GM18870 (cell line): ENCODE measurements at regions not wholly inside any gene's neighbourhood (a gene's known extent, or its start where the extent isn't known, plus 50 kb on each side); places are given as distances from the start of the nearest gene placed in this dataset.
"Not testable (repeated sequence)": the region's sequence is repeated elsewhere in the genome, so short reads cannot be mapped to it uniquely, and the experiment has no call there.

ENCODE experiments used
- ATAC-seq: cut with Tn5 transposase; IDR thresholded peaks from one replicate; pipeline ENCODE4 v1.9.1; 2021; ENCODE audit warnings: moderate library complexity; ENCODE audit not compliant: unreplicated experiment

DNA sequence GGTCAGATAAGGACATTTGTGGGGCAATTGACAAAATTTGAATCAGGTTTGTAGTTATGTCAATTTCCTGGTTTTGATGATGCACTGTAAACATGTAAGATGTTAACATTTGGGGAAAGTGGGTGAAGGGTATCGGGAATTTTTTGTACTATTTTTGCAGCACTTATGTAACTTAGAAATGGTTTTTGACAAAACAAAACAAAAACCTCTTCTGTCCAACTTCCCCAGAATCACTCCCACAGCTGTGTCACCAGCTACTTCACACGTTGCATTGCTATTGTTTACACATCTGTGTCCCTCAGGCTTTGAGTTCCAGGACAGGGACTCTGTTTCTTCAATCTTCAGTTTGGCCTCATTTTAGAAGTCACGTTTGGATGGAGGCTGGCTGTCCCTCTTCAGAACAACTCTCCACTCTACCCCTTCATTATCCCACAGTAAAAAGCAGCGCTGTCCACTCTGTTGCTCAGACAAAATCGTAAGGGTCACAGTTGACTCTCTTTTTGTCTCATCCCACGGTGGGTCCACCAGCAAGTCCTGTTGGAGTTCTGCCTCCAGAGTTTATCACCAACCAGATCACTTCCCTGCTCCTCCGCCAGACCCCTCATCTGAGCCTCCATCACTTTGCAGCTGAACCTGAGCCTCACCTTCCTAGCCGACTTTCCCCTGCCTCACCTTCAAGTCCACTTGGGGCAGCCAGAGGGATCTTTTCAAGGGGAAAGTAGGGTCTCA is 63.2 kb downstream of the NENF start:
- ATAC-seq = no peak

DNA sequence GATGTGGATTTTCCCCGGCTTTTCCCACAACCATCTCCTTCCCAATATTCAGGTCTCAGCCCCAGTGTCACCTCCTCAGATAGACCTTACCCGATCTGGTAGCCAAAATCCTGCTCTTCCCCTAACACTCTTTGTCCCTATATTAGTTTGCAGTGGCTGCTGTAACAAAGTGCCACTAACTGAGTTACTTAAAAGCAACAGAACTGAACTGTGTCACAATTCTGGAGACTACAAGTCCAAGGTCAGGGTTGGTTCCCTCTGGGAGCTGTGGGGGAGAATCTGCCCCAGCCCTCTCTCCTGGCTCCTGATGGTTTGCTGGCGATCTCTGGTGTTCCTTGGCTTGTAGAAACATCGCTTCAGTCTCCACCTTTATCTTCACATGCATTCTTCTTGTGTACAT is 64.0 kb downstream of the NENF start:
- ATAC-seq = no peak

DNA sequence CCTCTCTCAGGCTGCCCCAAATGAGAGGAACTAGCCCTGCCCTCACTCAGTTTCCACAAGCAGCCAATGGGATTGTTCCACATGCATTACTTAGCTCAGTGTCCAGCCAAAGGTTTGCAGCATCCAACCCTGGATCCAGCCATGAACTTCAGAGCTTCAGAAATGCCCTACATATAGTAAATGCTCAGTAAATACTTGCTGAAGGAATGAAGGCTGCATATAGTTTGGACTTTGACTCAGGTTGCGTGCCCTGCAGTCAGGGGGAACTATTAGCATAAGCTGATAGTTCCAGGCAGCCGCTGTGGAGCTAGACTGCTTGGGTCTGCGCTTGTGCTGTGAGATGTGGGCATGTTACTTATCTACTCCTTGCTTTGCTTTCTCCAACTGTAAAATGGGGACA is 64.8 kb downstream of the NENF start:
- ATAC-seq = no peak

DNA sequence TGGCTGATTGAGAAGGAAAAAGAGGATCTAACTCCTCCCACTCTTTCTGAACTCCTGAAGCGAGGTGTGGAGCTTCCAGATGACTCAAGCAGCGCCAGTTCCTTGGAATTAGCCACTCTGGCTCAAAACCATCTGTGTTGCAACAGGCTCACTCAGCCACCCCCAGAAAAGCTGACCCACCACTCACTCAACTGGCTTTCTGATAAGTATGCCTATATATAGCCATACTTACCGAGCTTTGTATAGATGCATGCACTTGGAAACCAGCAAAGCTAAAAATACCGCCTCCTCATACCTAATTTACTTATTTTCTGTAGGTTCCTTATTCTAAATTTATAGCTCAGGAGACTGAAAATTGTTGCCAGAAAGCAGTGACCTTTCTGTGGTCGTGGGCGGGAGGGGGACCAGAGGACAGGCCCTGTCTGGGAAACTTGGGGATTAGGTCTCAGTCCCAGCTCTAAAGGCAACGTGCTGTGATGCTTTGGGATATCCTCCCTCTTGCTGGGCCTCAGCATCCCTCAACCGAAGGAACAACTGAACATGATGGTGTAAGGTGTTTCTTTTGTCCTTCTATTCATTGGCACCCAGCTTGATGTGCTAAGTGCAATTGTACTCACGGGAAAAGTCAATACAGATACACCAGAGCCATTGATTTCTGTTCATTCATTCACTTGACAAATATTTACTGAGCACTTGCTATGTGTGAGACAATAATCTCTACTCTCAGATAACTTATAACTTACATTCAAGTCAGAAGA is 65.7 kb downstream of the NENF start:
- ATAC-seq = no peak

DNA sequence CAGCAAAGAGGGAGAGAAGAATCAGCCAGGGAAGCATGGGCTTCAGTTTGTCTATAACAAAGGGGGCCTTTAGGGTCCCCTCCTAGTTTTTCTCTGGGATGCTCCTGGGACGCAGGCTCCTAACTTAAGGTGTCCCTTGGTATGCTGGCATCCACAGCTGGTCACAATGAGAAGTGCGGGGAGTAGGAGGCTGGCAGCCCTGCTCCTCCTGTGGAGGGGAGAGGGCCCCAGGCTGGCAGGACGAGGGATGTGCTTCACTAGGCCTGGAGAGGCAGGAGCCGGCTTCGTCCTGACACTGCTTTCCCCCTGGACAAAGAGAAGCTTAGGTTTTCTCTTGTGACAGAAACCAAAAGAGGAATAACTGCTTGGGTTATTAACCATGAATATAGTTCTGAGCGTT is 67.6 kb downstream of the NENF start:
- no peak for ATAC-seq

DNA sequence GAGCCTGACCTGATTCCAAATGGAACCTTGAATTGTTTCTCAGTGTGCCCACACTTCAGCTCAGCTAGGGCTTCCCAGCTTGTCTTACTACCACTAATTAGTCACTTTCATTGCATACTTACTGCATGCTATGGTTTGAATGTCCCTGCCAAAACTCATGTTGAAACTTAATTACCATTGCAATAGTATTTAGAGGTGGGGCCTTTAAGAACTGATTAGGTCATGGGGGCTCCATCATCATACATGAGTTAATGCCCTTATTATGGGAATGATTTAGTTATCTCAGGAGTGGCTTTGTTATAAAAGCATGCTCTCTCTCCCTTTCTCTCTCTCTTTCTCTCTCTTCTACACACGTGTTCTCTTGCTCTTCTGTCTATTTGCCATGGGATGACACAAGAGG is 68.3 kb downstream of the NENF start:
- no peak for ATAC-seq

DNA sequence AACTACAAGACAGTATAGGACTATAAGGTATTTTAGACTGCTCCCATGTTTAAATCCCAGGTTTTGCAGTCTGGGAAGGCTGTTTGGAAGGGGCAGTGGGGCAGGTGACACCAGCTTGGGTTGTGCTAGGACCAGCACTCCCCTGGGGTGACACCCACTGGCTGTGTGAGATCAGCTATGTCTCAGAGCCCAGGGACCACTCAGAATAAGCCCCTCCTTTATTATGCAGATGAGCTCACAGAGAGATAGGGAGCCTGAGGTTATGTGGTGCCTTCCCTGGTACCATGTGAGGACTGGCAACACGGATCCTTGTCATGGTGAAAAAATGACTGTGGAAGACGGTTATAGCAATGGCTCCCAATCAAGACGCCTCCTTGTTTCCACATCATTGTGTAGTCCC is 71.0 kb downstream of the NENF start:
- no peak for ATAC-seq

DNA sequence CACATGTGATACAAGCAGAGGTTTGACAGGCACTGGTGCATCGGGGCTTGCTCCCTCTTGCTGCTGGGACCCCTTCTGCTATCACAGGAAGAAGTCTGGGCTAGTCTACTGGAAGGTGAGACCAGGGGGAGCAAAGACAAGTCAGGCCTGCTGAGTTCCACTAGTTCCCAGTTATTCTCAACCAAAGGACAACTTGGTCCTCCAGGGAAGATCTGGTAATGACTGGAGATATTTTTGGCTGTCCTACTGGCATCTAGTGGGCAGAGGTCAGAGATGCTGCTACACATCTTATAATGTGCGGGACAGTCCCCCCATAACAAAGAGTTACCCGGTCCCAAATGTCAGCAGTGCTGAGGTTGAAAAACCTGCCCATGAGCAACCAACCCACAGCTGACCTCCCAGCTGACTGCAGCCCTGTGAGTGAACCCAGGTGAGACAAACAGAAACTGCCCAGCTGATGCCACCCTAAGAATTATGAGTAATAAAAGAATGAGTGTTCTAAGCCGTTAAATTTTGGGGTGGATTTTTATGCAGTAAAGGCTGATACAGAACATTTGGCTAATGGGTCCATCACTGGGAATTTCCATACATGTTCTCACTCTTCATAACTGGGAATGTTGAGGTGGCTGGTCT is 71.6 kb downstream of the NENF start:
- ATAC-seq = no peak

DNA sequence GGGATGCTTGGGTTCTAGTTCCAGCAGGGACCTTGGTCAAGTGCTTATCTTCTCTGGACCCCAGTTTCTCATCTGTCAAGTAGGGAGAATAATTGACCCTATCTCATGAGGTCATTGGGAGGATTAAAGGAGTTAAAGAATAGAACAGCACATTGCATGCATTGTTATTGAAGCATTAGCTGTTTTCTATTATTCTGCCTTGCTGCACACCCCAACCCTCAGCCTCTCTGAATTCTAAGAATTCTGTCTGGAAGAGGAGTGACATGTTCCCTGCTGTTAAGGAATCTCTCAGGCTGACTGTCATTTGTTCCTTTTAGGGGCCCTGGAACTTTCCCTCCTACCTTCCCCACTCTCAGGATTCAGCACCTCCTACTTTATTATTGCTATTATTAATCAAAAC is 73.9 kb downstream of the NENF start:
- ATAC-seq = no peak

DNA sequence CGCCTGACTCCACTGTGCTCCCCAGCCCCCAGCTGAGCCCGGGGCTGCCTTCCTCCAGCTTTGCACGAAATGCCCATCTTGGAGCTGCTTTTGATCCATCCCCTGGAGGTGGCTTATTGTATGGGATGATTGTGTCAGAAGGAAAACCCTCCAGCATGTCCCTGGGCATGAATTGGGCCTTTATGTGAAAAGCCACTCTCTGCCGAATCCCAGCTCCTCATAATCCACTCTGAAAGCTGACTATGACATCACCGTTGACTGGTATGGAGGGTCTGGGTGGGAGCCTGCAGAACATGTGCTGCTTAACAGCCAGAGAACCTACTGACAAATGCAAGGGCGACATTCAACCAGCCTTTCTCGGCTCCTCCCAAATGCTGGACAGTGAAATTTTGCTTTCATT is 74.6 kb downstream of the NENF start:
- no peak for ATAC-seq

DNA sequence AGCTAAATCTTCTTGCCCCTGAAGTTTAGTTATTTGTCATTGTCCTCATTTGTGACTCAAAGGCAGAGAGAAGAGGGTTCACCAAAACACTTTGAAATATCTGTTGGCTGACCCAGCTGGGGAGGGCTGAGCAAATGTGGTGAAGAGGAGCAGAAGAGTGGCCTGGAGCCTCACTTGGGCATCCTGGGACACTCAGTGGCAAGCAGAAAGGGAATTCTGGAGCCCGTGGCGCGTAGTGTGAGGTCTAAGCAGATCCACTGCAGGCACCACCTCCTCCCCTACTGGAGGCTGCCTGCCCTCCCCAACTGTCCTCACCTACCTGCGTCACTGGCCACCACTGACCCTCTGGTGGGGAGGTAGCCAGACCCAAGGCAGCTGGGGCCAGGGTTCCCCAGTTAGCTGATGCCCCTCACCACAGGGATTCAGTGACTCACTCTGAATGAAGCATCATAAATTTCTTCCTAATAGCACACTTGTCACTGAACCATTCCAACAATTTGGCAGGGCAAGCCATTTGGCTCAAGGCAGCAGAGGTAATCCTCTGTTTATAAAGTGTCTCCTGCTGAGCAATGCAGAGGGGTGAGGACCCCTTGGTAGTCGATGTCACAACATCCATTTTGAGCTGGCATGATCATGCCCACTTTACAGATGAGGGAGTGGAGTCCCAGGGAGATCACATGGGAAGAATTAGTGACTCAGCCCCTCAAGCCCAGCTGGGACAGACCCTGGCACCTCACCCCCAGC is 80.3 kb downstream of the NENF start:
- ATAC-seq = no peak

DNA sequence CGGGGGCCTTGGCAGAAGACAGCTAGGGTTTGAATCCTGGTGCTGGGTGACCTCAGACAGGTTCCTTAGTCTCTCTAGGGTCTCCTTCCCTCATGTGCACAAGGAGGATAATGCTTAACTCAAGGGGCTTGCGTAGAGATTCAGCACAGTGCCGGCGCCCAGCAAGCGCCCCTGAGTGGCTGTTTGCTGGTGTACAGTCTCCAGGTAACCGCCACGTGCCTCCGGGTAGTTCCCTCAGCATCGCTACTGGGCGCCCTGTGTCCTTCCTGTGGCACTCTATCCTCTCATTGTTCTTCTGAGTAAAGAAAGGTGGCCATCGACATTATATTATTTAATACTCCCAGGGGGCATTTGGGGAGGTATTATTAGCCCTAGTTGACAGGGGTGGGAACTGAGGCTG is 80.9 kb downstream of the NENF start:
- ATAC-seq = no peak

DNA sequence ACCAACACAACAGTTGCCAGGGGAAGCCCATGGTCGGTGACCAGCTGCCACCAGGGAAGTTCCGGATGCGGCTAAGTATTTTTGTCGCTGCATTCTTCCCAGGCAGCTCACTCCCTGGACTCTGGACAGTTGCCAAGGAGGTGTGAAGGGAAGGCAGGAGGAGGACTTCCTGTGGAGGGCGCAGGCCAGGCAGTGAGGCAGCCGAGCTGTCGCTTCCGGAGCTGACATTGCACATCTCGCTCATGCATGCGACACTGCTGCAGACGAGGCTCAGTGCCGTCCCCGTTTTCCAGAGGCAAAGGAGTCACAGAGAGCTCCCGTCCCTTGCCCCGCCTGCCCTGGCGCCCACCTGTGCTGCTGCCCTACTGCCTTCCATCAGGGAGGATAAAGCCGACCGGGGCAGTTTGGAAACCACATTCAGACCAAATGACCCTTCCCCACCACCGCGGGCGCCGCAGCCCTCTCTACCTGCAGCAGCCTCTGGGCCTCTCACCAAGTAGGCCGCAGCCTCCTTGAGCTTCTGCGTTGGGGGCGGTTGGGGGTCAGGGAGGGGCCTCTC is 81.4 kb downstream of the NENF start:
- ATAC-seq = no peak

DNA sequence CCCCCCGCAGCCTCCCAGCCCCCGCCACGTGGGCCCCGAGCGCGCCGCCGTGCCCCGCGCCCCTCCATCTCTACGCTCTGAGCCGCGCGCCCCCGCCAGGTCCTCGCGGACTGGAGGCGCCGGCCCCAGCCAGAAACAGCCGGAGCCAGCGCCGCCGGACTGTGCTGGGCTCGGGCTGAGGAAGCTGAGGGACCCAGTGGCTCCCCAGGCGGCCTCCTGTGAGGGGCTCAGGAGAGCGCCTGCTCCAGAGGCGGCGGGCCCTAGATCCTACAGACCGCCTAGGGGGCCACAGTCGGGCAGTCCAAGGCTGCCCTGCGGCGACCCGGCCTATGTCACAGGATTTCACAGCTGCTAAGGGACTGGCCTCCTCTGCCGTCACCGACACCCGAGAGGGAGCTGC is 82.1 kb downstream of the NENF start:
- ATAC-seq = no peak

DNA sequence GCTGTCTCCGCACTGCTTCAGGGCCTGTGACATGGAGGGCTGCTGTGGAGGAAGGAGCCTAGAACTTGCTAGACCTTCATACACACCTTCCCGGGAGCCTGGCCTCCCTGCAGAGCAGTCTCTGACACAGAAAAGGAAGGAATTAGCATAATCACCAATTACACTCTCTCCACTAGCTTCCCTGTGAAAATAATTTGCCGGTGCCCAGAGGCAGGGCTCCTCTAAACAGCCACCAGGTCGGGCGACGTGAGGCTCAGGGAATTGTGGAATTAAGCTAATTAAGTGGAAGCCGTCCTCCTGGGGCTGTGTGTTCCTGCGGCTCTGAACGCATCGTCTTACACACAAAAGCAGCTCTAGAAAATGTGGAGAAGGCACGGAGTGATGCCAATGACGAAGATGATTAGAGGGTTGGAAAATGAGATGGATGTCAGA is 82.6 kb downstream of the NENF start:
- ATAC-seq = no peak

DNA sequence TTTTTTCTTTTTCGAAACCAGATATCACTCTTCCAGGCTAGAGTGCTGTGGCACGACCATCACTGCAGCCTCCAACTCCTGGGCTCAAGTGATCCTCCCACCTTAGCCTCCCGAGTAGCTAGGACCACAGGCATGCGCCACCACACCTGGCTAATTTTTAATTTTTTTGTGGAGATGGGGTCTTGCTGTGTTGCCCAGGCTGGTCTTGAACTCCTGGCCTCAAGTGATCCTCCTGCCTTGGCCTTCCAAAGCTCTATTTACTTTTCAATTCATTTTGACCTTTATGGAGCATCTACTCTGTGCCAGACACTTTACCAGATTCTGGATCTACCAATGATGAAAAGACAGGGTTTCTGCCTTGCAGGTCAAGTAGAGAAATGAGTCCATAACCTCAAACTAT is 83.3 kb downstream of the NENF start:
- ATAC-seq = not testable (repeated sequence)

DNA sequence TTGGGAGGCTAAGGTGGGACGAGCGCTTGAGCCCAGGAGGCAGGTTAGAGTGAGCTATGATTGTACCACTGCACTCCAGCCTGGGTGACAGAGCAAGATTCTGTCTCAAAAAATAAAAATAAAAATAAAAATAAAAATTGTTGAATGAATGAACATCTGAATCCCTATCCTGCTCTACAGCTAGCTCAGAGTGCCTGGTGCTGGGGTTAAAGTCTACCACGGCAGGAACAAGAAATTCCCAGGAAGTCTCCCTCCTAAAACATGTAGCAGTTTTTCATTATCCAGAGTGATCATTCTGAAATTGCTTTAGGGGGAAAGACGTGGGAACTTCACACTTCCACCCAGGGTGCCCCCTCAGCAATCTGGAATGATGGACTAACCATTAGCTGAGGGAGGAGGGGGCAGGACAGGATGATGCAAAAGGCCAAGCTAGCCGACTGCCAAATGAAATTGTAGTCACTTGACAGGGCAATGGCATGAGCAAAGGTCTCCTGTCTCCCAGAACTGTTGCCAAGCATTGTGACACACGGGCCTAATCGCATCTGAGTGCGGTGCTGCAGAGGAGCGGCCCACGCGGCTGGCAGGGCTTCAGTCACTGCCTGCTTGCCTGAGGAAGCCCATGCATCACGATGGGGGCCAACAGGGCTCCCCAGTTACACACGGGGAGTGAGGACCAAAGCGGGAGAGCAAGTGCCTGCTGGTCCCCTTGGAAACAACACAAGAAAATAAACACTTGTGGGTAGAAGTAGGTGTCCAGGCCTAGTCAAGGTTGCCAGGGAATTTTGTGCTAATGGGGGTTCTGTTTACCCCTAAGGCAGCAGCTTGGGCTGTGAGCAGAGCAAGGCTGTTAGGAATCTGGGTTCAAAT is 85.7 kb downstream of the NENF start:
- no peak for ATAC-seq

DNA sequence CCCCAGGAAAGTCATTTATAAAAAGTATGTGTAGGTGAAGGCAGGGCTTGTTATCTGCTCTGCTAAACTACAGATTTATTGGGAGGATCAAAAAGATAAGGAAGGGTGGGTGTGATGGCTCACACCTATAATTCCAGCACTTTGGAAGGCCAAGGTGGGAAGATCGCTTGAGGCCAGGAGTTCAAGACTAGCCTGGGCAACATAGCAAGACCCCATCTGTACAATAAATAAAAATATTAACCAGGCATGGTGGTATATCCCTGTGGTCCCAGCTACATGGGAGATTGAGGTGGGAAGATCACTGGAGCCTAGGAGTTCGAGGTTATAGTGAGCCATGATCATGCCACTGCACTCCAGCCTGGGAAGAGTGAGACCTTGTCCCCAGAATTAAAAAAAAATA is 86.4 kb downstream of the NENF start:
- ATAC-seq = no peak

DNA sequence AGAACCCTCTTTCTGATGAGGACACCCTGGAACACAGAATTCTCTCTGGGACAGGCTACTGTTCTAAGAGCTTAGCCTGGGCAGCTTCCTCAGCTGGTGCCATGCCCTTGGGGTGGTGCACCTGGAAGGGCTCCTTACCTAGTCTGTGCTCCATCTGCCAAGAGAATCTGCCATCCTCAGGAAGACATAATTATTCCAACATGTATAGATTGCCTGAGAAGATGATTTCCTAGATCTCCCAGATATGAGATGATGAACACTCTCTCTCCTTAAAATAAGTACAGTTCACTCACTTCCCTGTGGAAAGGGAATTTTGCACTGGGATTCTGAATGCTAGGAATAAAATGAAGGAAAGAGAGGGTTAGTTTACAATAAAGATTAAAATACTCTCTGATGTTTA is 87.6 kb downstream of the NENF start:
- ATAC-seq = no peak

DNA sequence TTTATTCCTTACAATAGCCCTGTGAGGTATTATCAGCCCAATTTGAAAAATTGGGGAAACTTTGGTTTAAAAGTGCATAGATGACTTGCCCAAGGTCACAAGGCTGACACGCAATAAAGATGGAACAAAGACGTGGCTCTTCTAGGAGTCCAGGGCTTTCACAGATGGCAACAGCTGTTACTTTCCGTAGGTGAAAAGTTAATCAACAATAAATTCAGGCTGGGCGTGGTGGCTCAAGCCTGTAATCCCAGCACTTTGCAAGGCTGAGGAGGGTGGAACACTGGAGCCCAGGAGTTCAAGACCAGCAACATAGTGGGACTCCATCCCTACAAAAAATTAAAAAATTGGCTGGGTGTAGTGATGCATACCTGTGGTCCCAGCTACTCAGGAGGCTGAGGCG is 87.8 kb upstream of the ATF3 start:
- no peak for ATAC-seq
